NT2/D1 (cell line): ENCODE measurements at regions not wholly inside any gene's neighbourhood (a gene's known extent, or its start where the extent isn't known, plus 50 kb on each side); places are given as distances from the start of the nearest gene placed in this dataset.

Experiments
- SUZ12 ChIP-seq: IDR thresholded peaks from 2 replicates; pipeline ENCODE4 v1.6.1; 2011; ENCODE audit not compliant: insufficient read length, insufficient read depth; ENCODE audit errors: extremely low read depth
- YY1 ChIP-seq: IDR thresholded peaks from 2 replicates; pipeline ENCODE4 v1.6.1; 2011; ENCODE audit not compliant: insufficient read length, insufficient read depth
- ZNF274 ChIP-seq: IDR thresholded peaks from 2 replicates; pipeline ENCODE4 v1.6.1; 2011; ENCODE audit warnings: mild to moderate bottlenecking, low read depth, low read length

DNA sequence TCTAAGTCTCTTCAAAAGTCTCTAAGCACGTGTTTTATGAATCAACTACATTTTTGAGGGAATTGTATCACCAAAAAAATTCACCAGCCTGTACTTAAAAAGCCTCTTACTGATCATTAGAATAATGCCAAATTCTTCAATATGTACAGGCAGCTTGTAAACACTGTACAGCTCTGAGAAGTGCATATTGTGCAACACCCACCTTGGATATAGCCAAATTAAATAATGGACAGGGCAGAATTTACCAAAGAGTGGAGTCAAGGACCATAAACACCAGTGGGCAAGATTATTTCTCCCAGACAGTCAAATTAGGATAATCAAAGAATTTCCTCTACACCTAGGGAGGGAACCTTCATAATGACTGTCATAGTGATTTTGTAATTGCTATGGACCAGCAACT, 338.2 kb downstream of the NR4A2 start:
- TF ChIP-seq ZNF274 (no peak), SUZ12 (no peak), YY1 (no peak)
